ENCODE measurements at regions not wholly inside any gene's neighbourhood (a gene's known extent, or its start where the extent isn't known, plus 50 kb on each side); places are given as distances from the start of the nearest gene placed in this dataset.

- TF ChIP-seq, protein P1, sequence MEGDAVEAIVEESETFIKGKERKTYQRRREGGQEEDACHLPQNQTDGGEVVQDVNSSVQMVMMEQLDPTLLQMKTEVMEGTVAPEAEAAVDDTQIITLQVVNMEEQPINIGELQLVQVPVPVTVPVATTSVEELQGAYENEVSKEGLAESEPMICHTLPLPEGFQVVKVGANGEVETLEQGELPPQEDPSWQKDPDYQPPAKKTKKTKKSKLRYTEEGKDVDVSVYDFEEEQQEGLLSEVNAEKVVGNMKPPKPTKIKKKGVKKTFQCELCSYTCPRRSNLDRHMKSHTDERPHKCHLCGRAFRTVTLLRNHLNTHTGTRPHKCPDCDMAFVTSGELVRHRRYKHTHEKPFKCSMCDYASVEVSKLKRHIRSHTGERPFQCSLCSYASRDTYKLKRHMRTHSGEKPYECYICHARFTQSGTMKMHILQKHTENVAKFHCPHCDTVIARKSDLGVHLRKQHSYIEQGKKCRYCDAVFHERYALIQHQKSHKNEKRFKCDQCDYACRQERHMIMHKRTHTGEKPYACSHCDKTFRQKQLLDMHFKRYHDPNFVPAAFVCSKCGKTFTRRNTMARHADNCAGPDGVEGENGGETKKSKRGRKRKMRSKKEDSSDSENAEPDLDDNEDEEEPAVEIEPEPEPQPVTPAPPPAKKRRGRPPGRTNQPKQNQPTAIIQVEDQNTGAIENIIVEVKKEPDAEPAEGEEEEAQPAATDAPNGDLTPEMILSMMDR (IDR thresholded peaks at IDR 0.05): no peak
- TF ChIP-seq POLR2A (IDR thresholded peaks at IDR 0.05): no peak
- no peak for TF ChIP-seq POLR2AphosphoS5 (IDR thresholded peaks at IDR 0.05)
These were observed 356.7 kb upstream of the MYT1L start for GRCh38 chr2:2687745-2688144.

Measured in sigmoid colon (tissue), 4 donors.